ENCODE measurements at regions not wholly inside any gene's neighbourhood (a gene's known extent, or its start where the extent isn't known, plus 50 kb on each side); places are given as distances from the start of the nearest gene placed in this dataset.

GRCh38 chr9:105858006-105858690, 163.8 kb downstream of the TMEM38B start:
- H3K79me2 ChIP-seq (ENCODE audit: control insufficient read depth, insufficient read depth, low read length), result no peaks in the 10 kb centered on the region
- no peak overlapping the region for H2AFZ ChIP-seq (ENCODE audit: control insufficient read depth, low read length)
- H3K4me3 ChIP-seq (ENCODE audit: control insufficient read depth in 2 of 3, extremely low read depth in 1 of 3, insufficient read depth in 2 of 3, low read depth in 1 of 3, low read length in 3 of 3), result no peak overlapping the region
- no peaks in the 10 kb centered on the region for H3K9me1 ChIP-seq (ENCODE audit: control insufficient read depth, extremely low read depth, insufficient read depth, low read length)
- no peaks in the 10 kb centered on the region for H3K9me3 ChIP-seq (ENCODE audit: control insufficient read depth, low read depth, low read length)
- no peak overlapping the region for H3K27ac ChIP-seq (ENCODE audit: control insufficient read depth, insufficient read depth, low read length)
- H3K4me1 ChIP-seq (ENCODE audit: control insufficient read depth, extremely low read depth, insufficient read depth, low read length), result no peaks in the 10 kb centered on the region
- TF ChIP-seq CTCF (optimal IDR thresholded peaks at IDR 0.05 in 1 of 3, IDR thresholded peaks at IDR 0.05 in 1 of 3, conservative IDR thresholded peaks at IDR 0.05 in 1 of 3; ENCODE audit: extremely low read depth in 1 of 3, insufficient read depth in 2 of 3, low read length in 3 of 3) (no peak), EZH2 (IDR thresholded peaks at IDR 0.05; ENCODE audit: low read length) (no peak)
- no peak overlapping the region for H3K4me2 ChIP-seq (ENCODE audit: control insufficient read depth, extremely low read depth, insufficient read depth, low read depth, low read length)
- dilution Hi-C loops (cut with MboI; ENCODE audit: extremely low pct_ligation_motif_present, low sequenced_read_pairs), result no loop called here
- FAIRE-seq (no peak), DNase-seq (ENCODE audit: low read depth, low spot score) (no peak)
- no peaks in the 10 kb centered on the region for H4K20me1 ChIP-seq (ENCODE audit: control insufficient read depth, extremely low read depth, insufficient read depth, low read length)
- H3K27me3 ChIP-seq (ENCODE audit: control insufficient read depth, extremely low read depth, insufficient read depth, low read length), result no peaks in the 10 kb centered on the region
- H3K9ac ChIP-seq (ENCODE audit: control insufficient read depth, extremely low read depth, insufficient read depth, low read length), result no peak overlapping the region
- no peaks in the 10 kb centered on the region for H3K36me3 ChIP-seq (ENCODE audit: control insufficient read depth in 2 of 2, extremely low read depth in 1 of 2, insufficient read depth in 2 of 2, low read length in 2 of 2)

GRCh38 chr9:105858877-105859276, 164.5 kb downstream of the TMEM38B start:
- TF ChIP-seq CTCF (optimal IDR thresholded peaks at IDR 0.05 in 1 of 3, IDR thresholded peaks at IDR 0.05 in 1 of 3, conservative IDR thresholded peaks at IDR 0.05 in 1 of 3; ENCODE audit: extremely low read depth in 1 of 3, insufficient read depth in 2 of 3, low read length in 3 of 3) (no peak), EZH2 (IDR thresholded peaks at IDR 0.05; ENCODE audit: low read length) (no peak)
- Histone ChIP-seq H3K9me3 (ENCODE audit: control insufficient read depth, low read depth, low read length) (no peaks in the 10 kb centered on the region), H3K9ac (ENCODE audit: control insufficient read depth, extremely low read depth, insufficient read depth, low read length) (no peak overlapping the region), H3K27me3 (ENCODE audit: control insufficient read depth, extremely low read depth, insufficient read depth, low read length) (no peaks in the 10 kb centered on the region), H4K20me1 (ENCODE audit: control insufficient read depth, extremely low read depth, insufficient read depth, low read length) (no peaks in the 10 kb centered on the region), H3K4me3 (ENCODE audit: control insufficient read depth in 2 of 3, extremely low read depth in 1 of 3, insufficient read depth in 2 of 3, low read depth in 1 of 3, low read length in 3 of 3) (no peak overlapping the region), H2AFZ (ENCODE audit: control insufficient read depth, low read length) (no peak overlapping the region), H3K36me3 (ENCODE audit: control insufficient read depth in 2 of 2, extremely low read depth in 1 of 2, insufficient read depth in 2 of 2, low read length in 2 of 2) (no peaks in the 10 kb centered on the region), H3K4me1 (ENCODE audit: control insufficient read depth, extremely low read depth, insufficient read depth, low read length) (no peaks in the 10 kb centered on the region), H3K4me2 (ENCODE audit: control insufficient read depth, extremely low read depth, insufficient read depth, low read depth, low read length) (no peak overlapping the region), H3K79me2 (ENCODE audit: control insufficient read depth, insufficient read depth, low read length) (no peaks in the 10 kb centered on the region), H3K27ac (ENCODE audit: control insufficient read depth, insufficient read depth, low read length) (no peak overlapping the region), H3K9me1 (ENCODE audit: control insufficient read depth, extremely low read depth, insufficient read depth, low read length) (no peaks in the 10 kb centered on the region)
- FAIRE-seq, result no peak
- no peak for DNase-seq (ENCODE audit: low read depth, low spot score)
- dilution Hi-C loops (cut with MboI; ENCODE audit: extremely low pct_ligation_motif_present, low sequenced_read_pairs), result no loop called here
